ENCODE measurements at regions not wholly inside any gene's neighbourhood (a gene's known extent, or its start where the extent isn't known, plus 50 kb on each side); places are given as distances from the start of the nearest gene placed in this dataset.
A peak's percentile ranks its signal among the peaks of the same experiment; 100 is the strongest.

DNA sequence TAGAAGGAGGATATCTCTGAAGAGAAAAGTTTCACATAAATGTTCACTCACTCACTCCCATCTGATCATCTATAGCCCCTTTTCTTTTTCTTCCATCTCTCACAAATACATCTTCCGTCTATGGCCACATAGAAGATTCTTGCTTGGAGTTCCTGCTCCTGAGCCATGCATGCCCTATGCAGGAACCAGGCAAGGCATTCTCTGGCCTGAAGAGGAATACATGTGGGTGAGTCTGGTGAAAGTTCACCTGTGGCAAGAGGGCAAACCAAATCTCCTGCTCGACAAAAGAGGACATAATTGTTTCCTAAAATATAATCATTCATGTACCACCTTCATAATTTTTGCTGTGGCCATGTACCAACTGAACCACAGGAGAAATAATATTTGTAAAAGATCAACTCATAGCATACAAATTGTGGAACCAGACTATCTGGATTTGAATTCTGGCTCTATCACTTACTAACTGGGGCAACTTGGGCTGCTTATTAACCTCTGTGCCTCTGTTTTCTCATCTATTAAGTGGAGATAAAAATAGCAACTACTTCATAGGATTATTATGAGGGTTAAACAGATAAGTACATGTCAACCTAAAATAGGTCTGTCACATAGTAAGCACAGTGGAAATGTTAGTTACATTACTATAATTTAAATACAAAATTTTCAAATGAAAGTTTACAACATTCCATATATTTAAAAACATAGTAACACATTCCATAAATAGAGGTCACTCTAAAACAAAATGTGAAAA lies 121.2 kb upstream of the NFIB start:
- DNase-seq (ENCODE audit: low read depth in 4 of 4, low spot score in 3 of 4), result no peak

DNA sequence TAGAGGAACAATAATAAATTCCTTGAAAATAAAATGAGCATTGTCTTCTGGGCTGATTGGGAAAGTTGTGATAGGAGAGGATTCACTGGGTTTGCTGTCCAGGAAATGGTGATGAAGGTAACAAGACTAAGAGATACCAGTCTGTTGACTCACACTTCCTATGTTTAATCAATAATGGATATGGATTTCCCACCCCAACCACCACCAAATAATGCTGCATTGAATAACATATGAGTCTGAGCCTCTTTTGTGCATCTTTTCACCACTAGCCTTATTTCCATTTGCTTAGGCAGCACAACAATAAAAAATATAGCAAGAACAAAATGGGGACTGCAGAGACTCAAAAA lies 120.2 kb upstream of the NFIB start:
- DNase-seq (ENCODE audit: low read depth in 4 of 4, low spot score in 3 of 4), result no peak

DNA sequence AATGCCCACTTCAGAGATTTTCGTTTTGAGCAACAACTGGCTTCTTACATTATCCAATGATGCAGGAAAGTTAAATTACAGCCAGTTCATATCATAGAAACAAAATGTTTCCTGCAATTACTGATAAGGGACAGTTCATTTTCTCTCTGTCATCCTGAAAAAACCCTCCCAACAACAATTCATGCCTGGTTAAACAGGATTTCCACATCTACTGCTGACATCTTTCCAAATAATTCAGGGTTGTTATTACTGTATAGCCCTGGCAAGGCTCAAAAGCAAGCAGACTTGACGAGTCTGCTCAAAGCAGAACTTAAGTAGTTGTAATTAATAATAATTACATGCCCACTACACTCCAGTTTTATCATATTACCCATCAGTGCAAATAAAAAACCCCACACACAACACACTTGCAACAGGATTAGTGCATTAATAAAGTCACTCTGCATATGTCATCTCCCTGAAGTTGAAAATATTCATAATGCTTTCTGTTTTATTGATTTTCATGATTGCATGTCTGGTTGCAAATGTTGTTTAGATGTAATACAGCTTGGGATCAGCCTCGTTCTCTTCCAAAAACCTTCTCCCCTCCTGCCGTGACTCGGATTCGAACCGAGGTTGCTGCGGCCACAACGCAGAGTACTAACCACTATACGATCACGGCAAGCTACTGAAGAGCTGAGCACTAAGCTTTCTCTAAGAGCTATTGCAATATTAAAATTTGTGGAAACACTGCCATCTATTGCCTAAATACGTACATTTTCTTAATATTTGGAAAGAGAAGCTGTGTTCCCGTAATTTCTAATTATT lies 119.6 kb upstream of the NFIB start:
- no peak for DNase-seq (ENCODE audit: low read depth in 4 of 4, low spot score in 3 of 4)

DNA sequence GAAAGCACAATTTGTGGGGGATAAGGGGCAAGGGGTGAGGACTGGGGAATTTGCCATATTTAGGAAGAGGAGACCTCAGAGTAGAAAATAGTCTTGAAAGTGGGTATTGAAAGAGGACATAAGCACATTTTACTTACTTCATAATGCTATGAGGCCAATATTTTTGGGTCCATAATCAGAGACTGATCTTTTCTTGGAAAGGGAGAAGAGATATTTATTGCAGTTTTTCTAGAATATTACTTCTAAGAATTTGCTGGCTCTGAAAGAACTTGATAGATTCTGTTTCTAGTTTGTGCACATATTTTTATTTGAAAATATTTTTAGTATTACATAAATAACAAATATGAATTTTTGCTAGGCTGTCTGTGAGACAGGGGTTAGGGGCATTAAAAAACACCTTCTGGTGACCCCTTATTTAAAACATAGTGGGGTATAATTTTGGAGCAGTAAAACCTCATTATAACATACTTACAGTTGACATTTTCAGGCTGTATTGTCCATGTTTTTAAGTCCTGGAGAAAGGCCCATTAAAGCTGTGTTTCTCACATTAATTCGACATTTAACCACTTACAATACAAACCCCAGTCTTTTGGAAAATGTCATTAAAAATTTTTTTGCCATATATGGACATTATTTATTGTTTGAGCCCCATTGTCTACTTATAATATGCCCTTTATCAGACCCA lies 118.9 kb upstream of the NFIB start:
- no peak for DNase-seq (ENCODE audit: low read depth in 4 of 4, low spot score in 3 of 4)

DNA sequence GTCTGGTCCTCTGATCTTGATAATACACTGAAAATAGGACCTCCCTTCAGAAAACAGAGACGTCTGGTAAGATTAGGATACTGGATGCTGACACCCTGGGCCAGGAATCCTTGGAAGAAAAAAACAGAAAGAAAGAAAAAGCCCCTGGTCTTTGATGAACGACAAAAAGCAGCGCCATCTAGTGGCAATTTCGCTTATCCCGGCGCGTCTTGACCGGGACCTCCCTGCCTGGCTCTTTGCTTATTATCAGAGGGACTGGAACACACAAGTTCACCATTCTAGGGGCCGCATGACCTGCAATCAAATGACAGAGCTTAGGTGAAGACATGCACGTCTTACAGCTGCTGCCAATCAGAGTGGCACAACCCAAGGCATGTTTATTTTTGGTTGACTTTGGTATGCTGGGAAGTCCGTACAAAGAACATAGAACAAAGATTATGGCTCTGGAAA lies 114.9 kb upstream of the NFIB start:
- DNase-seq (ENCODE audit: low read depth in 4 of 4, low spot score in 3 of 4), result peak in 3 of 4 donors; percentile 65 to 78 (median 73)

DNA sequence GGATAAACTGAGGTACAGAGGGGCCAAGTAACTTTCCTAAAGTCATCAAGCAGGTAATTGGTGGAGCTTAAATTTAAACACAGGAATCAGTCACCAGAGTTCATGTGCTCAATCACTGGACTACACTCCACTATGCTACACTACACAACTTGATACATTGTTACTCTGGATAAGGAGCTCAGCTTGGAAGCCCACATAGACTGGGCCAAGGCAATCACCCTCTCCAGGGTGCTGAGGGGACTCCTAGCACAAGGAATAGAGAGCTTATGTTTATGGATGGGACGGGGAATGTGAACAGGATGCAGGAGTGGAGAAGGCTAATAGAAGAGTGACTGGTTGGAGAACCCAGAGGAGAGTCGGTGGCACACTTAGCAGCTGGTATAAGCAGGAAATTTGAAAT lies 113.5 kb upstream of the NFIB start:
- no peak for DNase-seq (ENCODE audit: low read depth in 4 of 4, low spot score in 3 of 4)

DNA sequence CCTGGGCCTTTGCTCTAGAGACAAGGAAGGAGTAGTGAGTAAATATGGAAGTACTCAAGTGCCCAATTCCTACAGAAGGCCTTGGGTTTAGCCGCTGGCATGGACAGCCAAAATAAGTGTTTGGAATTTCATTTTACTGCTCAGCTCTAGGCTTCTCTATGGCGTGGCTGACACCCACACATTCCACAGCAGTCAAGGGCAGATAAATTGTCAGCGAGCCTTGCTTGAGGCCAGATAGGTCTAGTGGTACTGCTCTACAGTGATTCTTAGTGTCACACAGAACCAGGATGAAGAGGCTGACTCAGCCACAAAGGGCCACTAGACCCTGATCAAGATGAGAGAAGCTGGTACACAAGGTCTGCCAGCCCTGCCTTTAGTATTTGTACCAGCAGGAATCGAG lies 111.0 kb upstream of the NFIB start:
- DNase-seq (ENCODE audit: low read depth in 4 of 4, low spot score in 3 of 4), result no peak

DNA sequence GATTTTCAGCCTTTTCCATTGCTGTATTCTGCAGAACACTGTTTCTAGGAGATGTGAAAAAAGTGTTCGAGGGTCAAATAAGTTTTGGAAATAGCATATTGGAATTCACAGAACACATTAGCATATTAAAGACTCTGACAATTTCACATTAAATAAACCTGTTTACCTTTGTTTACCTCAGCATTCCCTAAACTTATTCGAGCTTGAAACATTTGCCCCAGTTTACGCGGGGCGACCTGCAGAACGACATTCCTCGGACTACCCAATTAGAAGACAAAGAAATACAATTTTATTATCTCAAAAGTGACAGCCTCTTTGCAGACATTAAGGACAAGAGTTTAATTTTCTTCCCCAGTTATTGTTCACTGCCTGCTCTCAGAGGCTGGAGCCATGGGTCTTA lies 110.3 kb upstream of the NFIB start:
- no peak for DNase-seq (ENCODE audit: low read depth in 4 of 4, low spot score in 3 of 4)

DNA sequence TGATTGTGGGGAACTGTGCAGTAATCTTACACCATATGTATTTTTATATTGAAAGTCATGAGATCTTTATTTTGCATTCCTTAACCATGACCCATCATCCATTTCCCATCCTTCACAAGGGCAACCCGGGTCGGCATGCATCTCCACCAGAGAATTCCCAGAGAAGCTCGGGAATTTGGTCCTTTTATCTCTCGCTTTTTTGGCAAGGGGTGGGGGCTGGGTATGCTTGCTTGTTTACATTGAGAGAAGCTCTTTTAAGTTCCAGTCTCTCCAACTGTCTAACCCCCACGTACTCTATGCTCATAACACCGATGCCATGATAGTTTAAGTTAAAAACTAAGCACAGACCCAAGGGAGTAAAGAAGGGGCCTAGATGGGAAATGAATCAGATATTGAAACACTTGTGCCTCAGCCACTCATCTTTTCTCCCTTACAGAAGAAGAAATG lies 109.9 kb upstream of the NFIB start:
- no peak for DNase-seq (ENCODE audit: low read depth in 4 of 4, low spot score in 3 of 4)

DNA sequence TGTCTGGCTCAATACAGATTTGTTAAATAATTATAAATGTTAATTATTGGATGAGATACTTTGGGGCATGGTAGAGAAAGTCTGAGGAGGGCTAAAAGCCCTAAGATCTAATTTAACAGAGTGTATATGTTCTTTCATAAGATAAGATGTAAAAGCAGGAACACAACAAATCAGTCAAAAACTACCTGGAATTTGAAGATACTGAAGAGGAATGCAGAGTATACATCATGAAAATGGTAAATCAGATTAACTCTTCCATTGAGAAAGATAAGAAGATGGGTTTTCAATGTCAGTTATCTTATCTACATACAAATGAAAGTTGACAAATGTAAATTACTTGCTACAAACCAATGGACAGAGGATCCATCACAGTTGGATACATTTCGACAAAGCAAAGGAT lies 107.3 kb upstream of the NFIB start:
- no peak for DNase-seq (ENCODE audit: low read depth in 4 of 4, low spot score in 3 of 4)

DNA sequence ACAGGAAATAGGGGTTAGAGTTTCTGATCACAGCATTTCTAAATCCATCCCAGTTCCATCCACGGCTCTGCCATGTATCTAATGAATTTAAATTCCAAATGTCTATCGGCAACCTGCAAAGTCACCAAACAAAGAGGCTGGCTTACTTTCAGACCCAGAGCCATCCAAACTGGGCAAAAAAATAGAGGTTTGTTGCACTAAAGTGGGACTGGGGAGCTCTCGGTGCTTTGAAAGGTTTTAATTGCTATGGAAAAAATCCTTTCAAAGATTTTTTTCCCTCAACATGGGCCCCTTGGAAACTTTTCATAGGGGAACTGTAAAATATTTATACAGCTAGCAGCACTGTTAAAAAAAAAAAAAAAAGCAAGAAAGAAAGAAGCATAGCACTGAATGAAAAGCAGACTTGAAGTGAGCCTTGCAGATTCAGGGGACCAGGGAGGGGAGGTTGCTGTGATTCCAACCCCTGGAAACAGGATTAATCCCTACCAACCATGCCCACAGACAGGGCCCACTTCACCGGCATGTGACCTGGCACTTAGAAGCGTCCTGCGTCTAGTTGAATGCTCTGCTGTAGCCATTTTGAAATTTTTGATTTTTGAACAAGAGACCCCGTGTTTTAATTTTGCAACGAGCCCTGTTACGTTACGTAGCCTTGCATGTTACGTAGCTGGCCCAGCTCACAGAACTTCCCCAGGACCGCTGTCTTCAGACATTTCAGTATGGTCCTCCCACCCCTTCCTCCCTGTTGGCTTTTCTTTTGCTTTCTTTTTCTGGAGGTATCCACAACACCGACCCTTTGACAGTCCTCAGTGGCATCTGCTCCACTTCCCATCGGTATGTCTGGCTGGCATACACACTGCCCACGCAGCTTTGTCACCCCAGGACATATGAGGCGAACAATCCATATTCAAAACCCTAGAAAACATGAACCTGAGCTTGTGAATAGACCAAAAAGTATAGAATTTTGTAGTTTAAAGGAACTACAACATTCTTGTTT lies 105.3 kb upstream of the NFIB start:
- DNase-seq (ENCODE audit: low read depth in 4 of 4, low spot score in 3 of 4), result no peak

DNA sequence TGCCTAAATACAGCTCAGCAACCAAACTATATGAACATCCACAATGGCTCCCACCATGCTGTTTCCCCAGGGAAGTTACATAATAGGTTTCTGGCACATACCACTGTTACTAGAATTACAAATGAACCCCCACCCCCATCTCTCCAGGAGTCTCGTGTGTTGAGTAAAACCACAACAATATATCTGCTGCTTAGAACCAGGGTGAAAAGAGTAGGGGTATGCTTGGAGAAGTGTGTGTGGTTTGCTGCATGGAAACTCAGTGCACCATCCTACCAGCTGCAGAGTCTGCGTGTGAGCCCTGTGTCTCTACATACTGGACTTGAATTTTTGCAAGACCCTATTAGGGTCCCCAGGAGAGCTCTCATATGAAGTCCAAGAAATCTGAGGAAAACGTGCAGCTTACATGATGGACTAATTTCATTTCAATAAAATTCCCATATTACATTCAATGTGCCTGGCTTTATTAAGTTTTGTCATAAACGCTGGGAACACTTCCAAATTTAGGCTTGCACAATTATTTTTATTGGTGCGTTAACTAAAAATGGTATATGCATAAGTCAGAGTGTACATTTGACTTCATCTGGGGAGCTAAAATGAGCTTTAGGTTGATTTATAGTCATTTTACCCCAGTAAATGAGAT lies 104.5 kb upstream of the NFIB start:
- DNase-seq (ENCODE audit: low read depth in 4 of 4, low spot score in 3 of 4), result no peak

DNA sequence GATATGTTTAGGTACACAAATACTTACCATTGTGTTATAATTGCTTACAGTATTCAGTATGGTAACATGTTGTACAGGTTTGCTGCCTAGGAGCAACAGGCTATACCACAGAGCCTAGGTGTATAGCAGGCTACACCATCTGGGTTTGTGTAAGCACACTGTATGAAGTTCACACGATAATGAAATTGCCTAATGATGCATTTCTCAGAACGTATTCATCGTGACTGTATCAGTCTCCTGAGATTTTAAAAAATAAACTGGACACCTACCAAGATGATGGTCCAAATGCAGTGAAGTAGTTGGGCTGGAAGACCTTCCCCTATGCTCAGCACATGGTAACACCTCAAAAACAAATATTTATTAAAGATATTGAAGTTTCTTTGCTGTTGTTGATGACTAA lies 103.3 kb upstream of the NFIB start:
- no peak for DNase-seq (ENCODE audit: low read depth in 4 of 4, low spot score in 3 of 4)

DNA sequence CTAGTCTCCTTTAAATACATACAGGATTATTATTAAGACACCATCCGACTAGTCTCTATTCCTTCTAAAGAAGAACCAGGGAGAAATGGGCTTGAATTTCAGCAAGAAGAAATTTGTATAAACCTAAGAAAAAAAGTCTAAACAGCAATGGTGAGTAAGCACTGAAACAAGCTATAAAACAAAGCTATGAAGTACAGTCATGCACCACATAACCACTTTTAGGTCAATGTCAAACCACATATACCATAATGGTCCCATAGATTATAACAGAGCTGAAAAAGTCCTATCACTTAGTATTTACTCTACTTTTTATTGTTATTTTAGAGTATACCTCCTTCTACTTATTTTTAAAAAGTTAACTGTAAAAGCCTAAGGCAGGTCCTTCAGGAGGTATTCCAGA lies 102.0 kb upstream of the NFIB start:
- no peak for DNase-seq (ENCODE audit: low read depth in 4 of 4, low spot score in 3 of 4)

DNA sequence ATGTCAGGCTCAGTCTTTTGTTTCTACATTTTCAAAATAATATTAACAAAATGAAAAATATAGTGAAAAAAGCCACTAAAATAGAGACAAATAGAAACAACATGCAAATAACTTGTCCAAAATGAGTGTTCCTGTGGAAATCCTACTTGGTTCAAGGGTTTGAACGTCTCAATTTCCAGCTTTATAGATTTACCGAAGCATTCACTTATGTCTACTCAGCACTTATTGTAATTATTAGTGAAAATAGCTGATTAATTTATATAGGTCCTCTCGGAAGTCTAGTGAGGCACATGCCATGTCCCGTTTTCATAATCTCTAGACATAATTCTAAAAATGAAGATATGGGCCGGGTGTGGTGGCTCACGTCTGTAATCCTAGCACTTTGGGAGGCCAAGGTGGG lies 99.9 kb upstream of the NFIB start:
- DNase-seq (ENCODE audit: low read depth in 4 of 4, low spot score in 3 of 4), result no peak

DNA sequence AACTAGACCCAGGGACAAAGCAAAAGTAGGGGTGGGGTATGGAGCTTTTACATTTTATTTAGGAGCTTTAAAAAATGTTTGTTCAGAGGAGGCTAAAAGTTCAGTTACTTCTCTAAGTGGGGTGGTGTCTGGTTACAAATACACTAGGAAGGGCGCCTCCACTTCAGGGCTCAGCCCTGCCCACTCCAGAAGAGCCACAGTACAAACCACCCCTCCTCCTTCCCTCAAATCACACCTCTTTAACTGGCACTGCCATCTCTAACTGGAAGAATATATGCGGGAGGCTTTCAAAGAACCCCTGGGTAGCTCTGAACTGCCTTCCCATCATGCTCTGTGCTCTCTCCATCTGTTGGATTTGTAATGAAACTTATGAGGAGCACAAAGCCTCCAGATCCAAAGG lies 98.8 kb upstream of the NFIB start:
- no peak for DNase-seq (ENCODE audit: low read depth in 4 of 4, low spot score in 3 of 4)

DNA sequence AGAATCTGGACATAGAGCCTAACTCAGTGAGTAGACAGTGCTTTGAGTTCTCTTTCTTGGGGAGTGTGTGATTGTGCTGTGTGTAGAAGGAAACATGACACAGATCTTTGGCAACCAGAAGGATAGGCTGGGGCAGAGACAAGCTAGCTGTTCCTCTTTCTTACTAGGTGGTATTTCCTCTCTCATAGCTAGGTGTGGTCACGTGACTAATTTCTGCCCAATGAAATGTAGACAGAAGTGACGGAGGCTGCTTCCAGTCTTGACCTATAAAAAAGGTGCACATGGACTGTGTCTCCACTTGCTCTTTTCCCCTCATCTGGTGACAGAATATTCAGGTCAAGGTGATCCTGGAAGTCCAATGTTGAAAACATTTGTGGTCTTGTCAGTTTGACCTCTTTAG lies 92.5 kb upstream of the NFIB start:
- DNase-seq (ENCODE audit: low read depth in 4 of 4, low spot score in 3 of 4), result no peak

DNA sequence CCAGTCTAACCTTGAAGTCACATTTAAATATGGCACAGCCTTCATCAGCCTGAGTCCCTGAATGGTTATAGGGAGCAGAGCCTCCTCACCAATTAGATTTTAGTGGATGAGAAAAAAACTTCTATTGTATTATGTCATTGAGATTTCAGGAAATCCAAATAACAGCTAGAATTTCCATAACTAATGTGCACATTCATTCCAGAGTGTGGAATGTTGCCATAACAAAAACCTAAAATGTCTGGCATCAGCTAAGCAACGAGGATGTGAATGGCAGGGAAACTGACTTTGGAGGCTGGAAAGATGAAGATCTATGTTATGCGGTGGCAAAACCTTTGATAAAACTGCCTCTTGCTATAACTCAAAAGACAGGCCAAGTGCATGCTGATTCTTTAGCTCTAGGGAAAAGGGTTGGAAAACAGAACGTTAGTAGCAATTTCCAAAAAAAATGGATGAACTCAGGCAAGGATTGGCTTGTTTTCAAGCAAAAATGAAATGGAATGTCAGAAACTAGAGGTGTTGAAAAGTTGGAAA lies 91.3 kb upstream of the NFIB start:
- no peak for DNase-seq (ENCODE audit: low read depth in 4 of 4, low spot score in 3 of 4)

DNA sequence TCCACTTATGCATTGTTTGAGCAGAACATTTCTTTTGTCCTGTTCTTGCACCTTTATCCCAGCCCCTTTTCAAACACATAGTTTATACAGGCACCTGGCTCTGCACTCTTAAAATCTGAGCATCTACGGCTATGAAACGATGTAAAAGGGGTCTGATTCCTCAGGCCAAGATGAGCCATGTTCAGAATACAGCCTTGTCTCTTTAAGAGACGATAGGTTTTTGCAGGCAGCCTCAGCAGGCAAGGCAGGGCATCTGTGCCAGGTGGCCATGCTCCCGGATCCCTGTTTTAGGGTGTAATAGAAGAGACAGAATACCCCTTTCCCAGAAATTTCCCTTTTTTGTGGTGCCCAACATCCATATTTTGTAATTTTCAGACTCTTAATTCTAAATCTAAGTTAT lies 89.1 kb upstream of the NFIB start:
- no peak for DNase-seq (ENCODE audit: low read depth in 4 of 4, low spot score in 3 of 4)

DNA sequence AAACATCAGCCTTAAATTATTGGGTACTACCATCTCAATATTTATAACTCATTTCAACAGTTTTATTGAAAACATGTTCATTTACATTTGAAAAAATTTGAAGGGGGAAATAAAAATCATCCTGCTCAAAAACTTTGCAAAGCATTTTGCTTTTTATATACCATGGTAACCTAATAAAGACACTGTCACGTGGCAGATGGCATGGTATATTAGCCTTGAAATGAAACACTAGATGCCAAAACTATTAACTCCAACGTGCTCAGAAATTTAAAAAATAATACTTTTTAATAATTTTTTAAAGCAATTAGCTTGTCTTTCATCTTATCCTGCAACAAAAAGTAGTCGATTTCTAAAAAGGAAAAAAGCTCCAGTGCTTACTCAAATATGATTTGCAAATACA lies 88.6 kb upstream of the NFIB start:
- no peak for DNase-seq (ENCODE audit: low read depth in 4 of 4, low spot score in 3 of 4)
